Pancreas (tissue), 10 donors: ENCODE measurements at regions not wholly inside any gene's neighbourhood (a gene's known extent, or its start where the extent isn't known, plus 50 kb on each side); places are given as distances from the start of the nearest gene placed in this dataset.

Experiments
- ATAC-seq, 4 donors: fragments of 200-7000 bp; cut with Tn5 transposase; one replicate each; pipeline versions ENCODE4 v1.8.0 to v1.9.1; 2020; ENCODE audit warnings: mild to moderate bottlenecking in 4 of 4, moderate library complexity in 4 of 4
- DNase-seq, 6 donors: peaks; one replicate each; pipeline ENCODE4 v3.0.0-alpha.2; 2020
- FAIRE-seq: peaks from 2 replicates; lab custom pipeline; 2012; peaks lifted over from hg19 to GRCh38; lab: Jason Lieb, UNC
- H3K27ac ChIP-seq, 4 donors: fragments of 200-600 bp; sonication (generic); 1 replicate in 3 of 4; 2 replicates in 1 of 4; pipeline versions ENCODE4 v1.5.0 to v1.8.0; 2020
- H3K27me3 ChIP-seq, 4 donors: fragments of 200-600 bp; one replicate each; pipeline ENCODE4 v1.8.0; 2021
- H3K36me3 ChIP-seq, 3 donors: fragments of 200-600 bp; sonication (generic) in 1 of 3; one replicate each; pipeline versions ENCODE4 v1.5.0 to v1.8.0; 2020 to 2021
- H3K4me1 ChIP-seq, 3 donors: fragments of 200-600 bp; one replicate each; pipeline ENCODE4 v1.8.0; 2021
- H3K4me3 ChIP-seq, 4 donors: fragments of 200-600 bp; sonication (generic) in 2 of 4; one replicate each; pipeline versions ENCODE4 v1.5.0 to v1.8.0; 2020 to 2021
- H3K9me3 ChIP-seq, 4 donors: fragments of 200-600 bp; one replicate each; pipeline ENCODE4 v1.8.0; 2021
- WGBS, 2 donors: extraction: QIAGEN DNeasy Blood & Tissue Kit; methylation state at CpG; one replicate each; pipeline ENCODE4 v1.1.7; 2013; 5-methylcytosine and 5-hydroxymethylcytosine counted together
- intact Hi-C, 3 donors: fragments of 100-400 bp; cut with DNase I; formaldehyde crosslinking; loops; one replicate each; pipeline versions ENCODE4 v1.11.1 to v1.14.2; 2022
- TF ChIP-seq, protein P1 (sequence below), 4 donors: fragments of 200-600 bp; sonication (generic) in 3 of 4; IDR thresholded peaks; one replicate each; pipeline versions ENCODE4 v1.5.0 to v1.8.0; 2021; ENCODE audit warnings: antibody characterized with exemption in 4 of 4
- donor health status: healthy with polysubstance abuse.
- donor health status: DM: no; HTN: no; CAD: no; lungs with moderate emphysema.
- donor health status: DM: no; HTN: no; CAD: no.
- donor health status: control.
- donor health status: control.
- donor health status: Bipolar disorder and iron deficiency.
- donor health status: DM: yes; HTN: yes; CAD: no.
- donor health status: DM: no; HTN: no; CAD: no.
- donor health status: DM: no; HTN: no; CAD: no.
- donor health status: DM: yes; HTN: yes; CAD: no.

DNA sequence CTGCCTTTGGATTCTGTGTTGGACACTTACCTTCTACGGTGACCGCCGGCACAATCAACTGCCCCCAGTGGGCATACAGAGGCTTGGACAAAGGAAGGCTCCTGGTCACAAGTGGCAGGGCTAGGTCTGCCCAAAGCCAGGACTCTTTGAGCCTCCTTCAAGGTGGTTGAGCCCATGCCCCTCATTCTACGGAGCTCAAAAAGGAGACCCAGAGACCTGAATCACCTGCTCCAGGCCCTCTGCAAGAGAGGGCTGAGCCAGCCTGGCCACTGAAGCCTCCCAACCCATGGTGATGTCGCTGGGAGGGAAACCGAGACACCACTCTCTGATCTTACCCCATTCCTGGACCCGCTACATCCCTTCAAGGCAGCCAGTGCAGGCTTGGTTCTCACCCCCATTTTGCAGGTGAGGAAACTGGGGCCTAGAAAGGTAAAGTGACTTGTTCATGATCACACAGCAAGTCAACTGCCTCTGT lies 87.9 kb downstream of the INHBB start:
- FAIRE-seq, result no peak
- no peaks in the 10 kb centered on the region for H3K9me3 ChIP-seq
- no peak for ATAC-seq
- DNase-seq, result no peak
- intact Hi-C loops, result no loop called here
- no peaks in the 10 kb centered on the region for H3K27me3 ChIP-seq
- H3K4me3 ChIP-seq, result no peak overlapping the region
- no peaks in the 10 kb centered on the region for H3K36me3 ChIP-seq
- no peaks in the 10 kb centered on the region for H3K4me1 ChIP-seq
- no peak overlapping the region for H3K27ac ChIP-seq
- WGBS, 2 donors, result 93 to 95% methylated on average over 7 of the region's 7 CpGs
- TF ChIP-seq, protein P1, sequence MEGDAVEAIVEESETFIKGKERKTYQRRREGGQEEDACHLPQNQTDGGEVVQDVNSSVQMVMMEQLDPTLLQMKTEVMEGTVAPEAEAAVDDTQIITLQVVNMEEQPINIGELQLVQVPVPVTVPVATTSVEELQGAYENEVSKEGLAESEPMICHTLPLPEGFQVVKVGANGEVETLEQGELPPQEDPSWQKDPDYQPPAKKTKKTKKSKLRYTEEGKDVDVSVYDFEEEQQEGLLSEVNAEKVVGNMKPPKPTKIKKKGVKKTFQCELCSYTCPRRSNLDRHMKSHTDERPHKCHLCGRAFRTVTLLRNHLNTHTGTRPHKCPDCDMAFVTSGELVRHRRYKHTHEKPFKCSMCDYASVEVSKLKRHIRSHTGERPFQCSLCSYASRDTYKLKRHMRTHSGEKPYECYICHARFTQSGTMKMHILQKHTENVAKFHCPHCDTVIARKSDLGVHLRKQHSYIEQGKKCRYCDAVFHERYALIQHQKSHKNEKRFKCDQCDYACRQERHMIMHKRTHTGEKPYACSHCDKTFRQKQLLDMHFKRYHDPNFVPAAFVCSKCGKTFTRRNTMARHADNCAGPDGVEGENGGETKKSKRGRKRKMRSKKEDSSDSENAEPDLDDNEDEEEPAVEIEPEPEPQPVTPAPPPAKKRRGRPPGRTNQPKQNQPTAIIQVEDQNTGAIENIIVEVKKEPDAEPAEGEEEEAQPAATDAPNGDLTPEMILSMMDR (IDR thresholded peaks at IDR 0.05), result no peak

DNA sequence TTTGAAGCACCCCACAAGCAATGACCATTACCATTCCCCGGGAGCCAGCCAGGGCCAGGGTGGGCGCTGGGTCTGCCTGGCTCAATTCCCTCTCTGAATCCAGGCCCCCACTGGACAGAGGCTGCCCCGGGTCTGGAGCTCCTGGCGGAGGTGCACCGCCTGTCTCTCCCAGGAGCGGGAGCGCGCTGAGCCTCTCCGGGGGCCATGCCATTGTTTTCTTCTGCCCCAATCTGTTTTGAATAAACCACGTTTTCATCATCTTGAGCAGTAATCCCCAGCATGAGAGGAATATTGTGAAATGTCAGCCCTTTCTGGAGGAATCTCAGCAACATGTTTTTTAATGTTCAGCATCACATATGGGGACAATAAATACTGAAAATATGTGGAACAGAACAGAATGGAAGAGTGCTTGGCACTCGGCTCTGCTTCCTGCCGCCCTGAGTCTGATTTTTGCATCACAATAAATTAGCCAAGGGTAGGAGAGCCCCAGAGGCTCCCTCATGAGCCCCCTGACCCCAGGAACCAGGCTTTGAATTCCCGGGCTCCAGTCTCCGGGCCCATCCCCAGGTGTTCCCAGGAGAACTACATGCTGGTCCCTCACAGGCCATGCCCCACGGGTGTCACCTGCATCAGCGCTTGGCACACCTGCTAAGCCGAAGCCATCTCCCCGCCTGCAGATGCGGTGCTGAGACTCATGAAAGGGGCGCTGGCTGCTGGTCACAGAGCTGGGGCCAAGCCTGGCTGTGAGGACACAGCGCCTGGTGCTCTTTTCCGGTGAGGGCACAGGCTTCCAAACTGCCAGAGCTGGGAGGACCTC lies 88.8 kb downstream of the INHBB start:
- no peak for FAIRE-seq

DNA sequence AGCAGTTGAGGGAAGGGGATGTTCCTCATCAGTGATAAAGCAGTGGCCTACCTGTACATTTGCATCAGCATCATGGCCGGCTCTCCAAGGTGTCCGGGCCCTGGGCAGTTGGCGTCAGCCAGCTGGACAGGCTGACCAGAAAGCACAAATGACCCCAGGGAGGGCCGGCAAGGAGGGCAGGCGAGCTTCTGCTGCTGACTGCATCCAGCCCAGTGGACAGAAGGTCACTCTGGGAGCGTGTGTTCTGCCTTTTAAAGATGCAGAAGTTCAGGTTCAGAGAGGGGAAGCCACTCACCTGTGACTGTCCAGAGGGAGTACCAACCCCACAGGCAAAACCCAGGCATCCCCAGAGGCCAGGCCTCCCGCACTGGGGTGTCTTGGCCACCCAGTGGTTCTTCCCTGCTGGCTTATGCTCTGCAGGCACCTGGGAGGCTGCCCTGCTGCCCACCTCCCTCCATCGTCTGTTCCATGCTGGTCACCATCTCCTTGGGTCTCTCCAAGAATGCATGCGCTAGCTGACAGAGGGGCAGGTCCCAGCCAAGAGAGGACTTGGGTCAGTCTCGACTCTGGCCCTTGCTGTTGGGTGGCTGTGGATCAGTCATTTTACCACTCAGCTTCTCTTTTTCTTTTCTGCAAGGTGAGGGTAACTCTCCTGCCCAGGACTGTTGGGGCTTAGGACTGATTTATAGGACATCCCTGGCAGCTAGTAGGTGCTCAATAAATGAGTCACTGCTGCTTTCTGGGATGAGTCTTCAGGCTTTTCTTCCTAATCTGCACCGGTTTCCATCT lies 89.9 kb downstream of the INHBB start:
- H3K27ac ChIP-seq, result no peak overlapping the region
- H3K4me3 ChIP-seq, result no peak overlapping the region
- H3K4me1 ChIP-seq, result no peaks in the 10 kb centered on the region
- intact Hi-C loops, result no loop called here
- TF ChIP-seq, protein P1 (IDR thresholded peaks at IDR 0.05), result no peak
- 81 to 90% methylated on average over 11 of the region's 11 CpGs for WGBS, 2 donors
- H3K9me3 ChIP-seq, result no peaks in the 10 kb centered on the region
- DNase-seq, result peak in 1 of 6 donors; percentile 64
- H3K36me3 ChIP-seq, result no peaks in the 10 kb centered on the region
- FAIRE-seq, result no peak
- ATAC-seq, result no peak
- no peaks in the 10 kb centered on the region for H3K27me3 ChIP-seq

More for the DNA sequence above, 88.8 kb downstream of the INHBB start:
- H3K4me1 ChIP-seq, result no peaks in the 10 kb centered on the region
- no peaks in the 10 kb centered on the region for H3K9me3 ChIP-seq
- H3K27ac ChIP-seq, result no peak overlapping the region
- no peaks in the 10 kb centered on the region for H3K27me3 ChIP-seq
- H3K4me3 ChIP-seq, result no peak overlapping the region
- TF ChIP-seq, protein P1 (IDR thresholded peaks at IDR 0.05), result no peak
- intact Hi-C loops, result no loop called here
- H3K36me3 ChIP-seq, result no peaks in the 10 kb centered on the region
- ATAC-seq (no peak), DNase-seq (peak in 1 of 6 donors; percentile 57)
- WGBS, 2 donors, result 83 to 84% methylated on average over 22 of the region's 22 CpGs

DNA sequence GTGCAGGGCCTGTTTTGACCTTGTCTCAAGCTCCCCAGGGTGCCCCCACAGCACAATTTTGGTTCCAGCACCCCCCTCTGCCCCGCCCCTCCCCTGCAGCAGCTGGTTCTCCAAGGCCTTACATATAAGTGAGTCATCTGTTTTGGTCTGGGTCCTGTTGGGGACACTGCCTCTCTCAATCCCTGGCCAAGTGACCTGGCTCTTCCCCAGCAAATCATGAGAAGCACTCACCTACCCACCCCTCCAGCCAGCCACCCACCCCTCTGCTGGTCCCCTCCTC lies 90.5 kb downstream of the INHBB start:
- no peaks in the 10 kb centered on the region for H3K9me3 ChIP-seq
- 95 to 100% methylated on average over 1 of the region's 1 CpG for WGBS, 2 donors
- no peaks in the 10 kb centered on the region for H3K27me3 ChIP-seq
- intact Hi-C loops, result no loop called here
- TF ChIP-seq, protein P1 (IDR thresholded peaks at IDR 0.05), result no peak
- DNase-seq (peak in 1 of 6 donors; percentile 23), ATAC-seq (no peak), FAIRE-seq (no peak)
- no peak overlapping the region for H3K27ac ChIP-seq
- no peak overlapping the region for H3K4me3 ChIP-seq
- no peaks in the 10 kb centered on the region for H3K4me1 ChIP-seq
- H3K36me3 ChIP-seq, result no peaks in the 10 kb centered on the region
